ENCODE measurements at regions not wholly inside any gene's neighbourhood (a gene's known extent, or its start where the extent isn't known, plus 50 kb on each side); places are given as distances from the start of the nearest gene placed in this dataset.
A peak's percentile ranks its signal among the peaks of the same experiment; 100 is the strongest.

- no peak for DNase-seq
Observed at GRCh38 chr5:165244407-165244806, 1739.0 kb downstream of the MAT2B start.

GRCh38 chr5:165258197-165258771 lies 1752.9 kb downstream of the MAT2B start:
- DNase-seq = no peak

GRCh38 chr5:165260426-165260825 lies 1755.0 kb downstream of the MAT2B start:
- no peak for DNase-seq

GRCh38 chr5:165263536-165263935 lies 1758.1 kb downstream of the MAT2B start:
- no peak for DNase-seq

- no peak for DNase-seq
Observed at GRCh38 chr5:165266939-165267338, 1761.5 kb downstream of the MAT2B start.

GRCh38 chr5:165272436-165272835 lies 1767.0 kb downstream of the MAT2B start:
- DNase-seq = no peak

GRCh38 chr5:165277661-165278060 lies 1772.2 kb downstream of the MAT2B start:
- peak; percentile 74 for DNase-seq

GRCh38 chr5:165282491-165282890 lies 1777.1 kb downstream of the MAT2B start:
- no peak for DNase-seq

- no peak for DNase-seq
Observed at GRCh38 chr5:165286692-165287091, 1781.3 kb downstream of the MAT2B start.

GRCh38 chr5:165290535-165290934 lies 1785.1 kb downstream of the MAT2B start:
- no peak for DNase-seq

- DNase-seq = no peak
Observed at GRCh38 chr5:165296401-165297130, 1791.1 kb downstream of the MAT2B start.

- DNase-seq = peak; percentile 5
Observed at GRCh38 chr5:165304193-165304827, 1798.9 kb downstream of the MAT2B start.

GRCh38 chr5:165305596-165305995 lies 1800.2 kb downstream of the MAT2B start:
- DNase-seq = no peak

- DNase-seq = no peak
Observed at GRCh38 chr5:165309446-165309845, 1804.0 kb downstream of the MAT2B start.

- no peak for DNase-seq
Observed at GRCh38 chr5:165310031-165310430, 1804.6 kb downstream of the MAT2B start.

- DNase-seq = no peak
Observed at GRCh38 chr5:165321912-165322311, 1816.5 kb downstream of the MAT2B start.

GRCh38 chr5:165325221-165325620 lies 1819.8 kb downstream of the MAT2B start:
- DNase-seq = no peak

- no peak for DNase-seq
Observed at GRCh38 chr5:165327631-165328030, 1822.2 kb downstream of the MAT2B start.

GRCh38 chr5:165328846-165329245 lies 1823.4 kb downstream of the MAT2B start:
- no peak for DNase-seq

GRCh38 chr5:165333623-165334022 lies 1828.2 kb downstream of the MAT2B start:
- no peak for DNase-seq

- DNase-seq = no peak
Observed at GRCh38 chr5:165334201-165334600, 1828.8 kb downstream of the MAT2B start.

GRCh38 chr5:165349735-165350134 lies 1844.3 kb downstream of the MAT2B start:
- no peak for DNase-seq

GRCh38 chr5:165351342-165351741 lies 1845.9 kb downstream of the MAT2B start:
- no peak for DNase-seq

GRCh38 chr5:165360366-165360765 lies 1854.9 kb downstream of the MAT2B start:
- DNase-seq = peak; percentile 4
